ENCODE measurements at regions not wholly inside any gene's neighbourhood (a gene's known extent, or its start where the extent isn't known, plus 50 kb on each side); places are given as distances from the start of the nearest gene placed in this dataset.

GRCh38 chr5:84450617-84451414 lies 66.1 kb upstream of the EDIL3 start:
- no peak overlapping the region for H3K9ac ChIP-seq (ENCODE audit: insufficient read depth, low read depth, low read length)
- intact Hi-C loops (cut with micrococcal nuclease; ENCODE audit: unreplicated experiment) (loop anchor here (10.0 kb wide), 1 partner anchor 736 kb away; no protein-coding TSS in a partner anchor), in situ Hi-C loops (cut with HindIII; ENCODE audit: extremely low pct_ligation_motif_present, low pct_unique_long_range_greater_than_20kb) (no loop called here)
- CTCF ChIA-PET (ENCODE audit: low intra/inter-chr PET ratio, low total read pairs) = no interaction called here
- BruUV-seq (replicated peaks) = no TSS peak
- no peaks in the 10 kb centered on the region for H3K36me3 ChIP-seq (replicated peaks in 1 of 2; ENCODE audit: control insufficient read depth in 1 of 2, insufficient read depth in 2 of 2, low read length in 2 of 2)
- H2AFZ ChIP-seq (ENCODE audit: low read length) = no peak overlapping the region
- no peaks in the 10 kb centered on the region for H3K4me1 ChIP-seq (ENCODE audit: insufficient read depth, low read length)
- no peaks in the 10 kb centered on the region for H3K79me2 ChIP-seq (ENCODE audit: insufficient read depth, low read length)
- ATAC-seq (no peak), DNase-seq (ENCODE audit: low spot score) (no peak), FAIRE-seq (no peak)
- no peaks in the 10 kb centered on the region for H4K20me1 ChIP-seq (ENCODE audit: insufficient read depth, low read length)
- WGBS (ENCODE audit: low lambda C conversion rate) = 6% methylated on average over 2 of the region's 2 CpGs
- POLR2A ChIA-PET = no interaction called here
- TF ChIP-seq ZNF234 (CRISPR knock-in tag; conservative IDR thresholded peaks at IDR 0.05) (no peak), POLR2AphosphoS5 (IDR thresholded peaks at IDR 0.05; ENCODE audit: low read depth, low read length) (no peak), ZBTB10 (CRISPR knock-in tag; IDR thresholded peaks at IDR 0.05; ENCODE audit: borderline replicate concordance) (no peak), NR2F6 (IDR thresholded peaks at IDR 0.05) (no peak), NR2F6 (CRISPR knock-in tag; IDR thresholded peaks at IDR 0.05) (no peak), ZFP91 (CRISPR knock-in tag; IDR thresholded peaks at IDR 0.05; ENCODE audit: borderline replicate concordance) (no peak), ZNF597 (CRISPR knock-in tag; IDR thresholded peaks at IDR 0.05) (no peak), SNRNP70 (IDR thresholded peaks at IDR 0.05; ENCODE audit: low read depth, low read length) (no peak), REL (CRISPR knock-in tag; conservative IDR thresholded peaks at IDR 0.05) (no peak), CREBL2 (CRISPR knock-in tag; IDR thresholded peaks at IDR 0.05; ENCODE audit: borderline replicate concordance) (no peak), ZNF557 (CRISPR knock-in tag; IDR thresholded peaks at IDR 0.05) (no peak), ZNF782 (CRISPR knock-in tag; IDR thresholded peaks at IDR 0.05; ENCODE audit: borderline replicate concordance) (no peak), SMAD1 (CRISPR knock-in tag; IDR thresholded peaks at IDR 0.05; ENCODE audit: borderline replicate concordance, low read depth) (no peak), ZNF616 (CRISPR knock-in tag; IDR thresholded peaks at IDR 0.05; ENCODE audit: low read depth) (no peak), IKZF1 (IDR thresholded peaks at IDR 0.05) (no peak), ZNF784 (CRISPR knock-in tag; IDR thresholded peaks at IDR 0.05; ENCODE audit: borderline replicate concordance) (no peak)
- no peak overlapping the region for H3K4me3 ChIP-seq (replicated peaks in 1 of 3; ENCODE audit: insufficient read depth in 1 of 3, low read depth in 2 of 3, low read length in 3 of 3)
- no peaks in the 10 kb centered on the region for H3K27me3 ChIP-seq (ENCODE audit: control insufficient read depth in 1 of 2, insufficient read depth in 2 of 2, low read length in 2 of 2)
- H3K4me2 ChIP-seq (ENCODE audit: low read depth, low read length) = no peak overlapping the region
- H3K9me3 ChIP-seq (ENCODE audit: low read length) = peaks cover 12% of the 10 kb centered on the region
- H3K27ac ChIP-seq (ENCODE audit: extremely low read length, insufficient read depth, low read length) = no peak overlapping the region

Data from HepG2 (cell line).